ENCODE measurements at regions not wholly inside any gene's neighbourhood (a gene's known extent, or its start where the extent isn't known, plus 50 kb on each side); places are given as distances from the start of the nearest gene placed in this dataset.

GRCh38 chr5:117318528-117318927 is 743.9 kb upstream of the SEMA6A start:
- TF ChIP-seq POLR2A (IDR thresholded peaks at IDR 0.05) (no peak), CTCF (IDR thresholded peaks at IDR 0.05) (no peak)

Measured in vagina (tissue), 2 donors.